A673 (cell line): ENCODE measurements at regions not wholly inside any gene's neighbourhood (a gene's known extent, or its start where the extent isn't known, plus 50 kb on each side); places are given as distances from the start of the nearest gene placed in this dataset.

Experiments used
- EZH2 ChIP-seq: fragments of 200-600 bp; sonication (generic); IDR thresholded peaks from 2 replicates; pipeline ENCODE4 v1.6.1; 2017; ENCODE audit warnings: borderline replicate concordance, low read depth, mild to moderate bottlenecking, mixed read lengths, antibody characterized with exemption, low read length; ENCODE audit not compliant: poor library complexity, severe bottlenecking
- TF ChIP-seq, protein P1 (sequence below): fragments of 300-800, 200-600 bp; sonication (generic); conservative IDR thresholded peaks from 2 replicates; pipeline ENCODE4 v1.5.1; 2017; ENCODE audit warnings: low read depth, mild to moderate bottlenecking, antibody characterized with exemption, low read length, moderate library complexity, mixed read lengths

DNA sequence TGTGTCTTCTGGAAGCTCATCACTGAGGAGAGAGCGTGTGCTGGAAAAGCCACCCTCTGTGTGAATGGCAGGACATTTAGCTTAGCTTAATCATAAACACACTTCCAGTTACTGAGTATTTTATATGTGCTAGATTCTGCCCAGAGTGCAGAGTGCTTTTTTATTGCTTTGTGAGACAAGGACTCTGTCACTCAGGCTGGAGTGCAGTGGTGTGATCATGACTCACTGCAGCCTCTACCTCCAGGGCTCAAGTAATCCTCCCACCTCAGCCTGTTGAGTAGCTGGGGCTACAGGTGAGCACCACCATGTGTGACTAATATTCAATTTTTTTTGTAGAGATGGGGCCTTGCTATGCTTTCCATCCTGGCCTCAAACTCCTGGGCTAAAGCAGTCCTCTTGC is 61.4 kb upstream of the IRX3 start:
- TF ChIP-seq, protein P1, sequence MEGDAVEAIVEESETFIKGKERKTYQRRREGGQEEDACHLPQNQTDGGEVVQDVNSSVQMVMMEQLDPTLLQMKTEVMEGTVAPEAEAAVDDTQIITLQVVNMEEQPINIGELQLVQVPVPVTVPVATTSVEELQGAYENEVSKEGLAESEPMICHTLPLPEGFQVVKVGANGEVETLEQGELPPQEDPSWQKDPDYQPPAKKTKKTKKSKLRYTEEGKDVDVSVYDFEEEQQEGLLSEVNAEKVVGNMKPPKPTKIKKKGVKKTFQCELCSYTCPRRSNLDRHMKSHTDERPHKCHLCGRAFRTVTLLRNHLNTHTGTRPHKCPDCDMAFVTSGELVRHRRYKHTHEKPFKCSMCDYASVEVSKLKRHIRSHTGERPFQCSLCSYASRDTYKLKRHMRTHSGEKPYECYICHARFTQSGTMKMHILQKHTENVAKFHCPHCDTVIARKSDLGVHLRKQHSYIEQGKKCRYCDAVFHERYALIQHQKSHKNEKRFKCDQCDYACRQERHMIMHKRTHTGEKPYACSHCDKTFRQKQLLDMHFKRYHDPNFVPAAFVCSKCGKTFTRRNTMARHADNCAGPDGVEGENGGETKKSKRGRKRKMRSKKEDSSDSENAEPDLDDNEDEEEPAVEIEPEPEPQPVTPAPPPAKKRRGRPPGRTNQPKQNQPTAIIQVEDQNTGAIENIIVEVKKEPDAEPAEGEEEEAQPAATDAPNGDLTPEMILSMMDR = no peak
- no peak for TF ChIP-seq EZH2
